HG03175 (cell line): ENCODE measurements at regions not wholly inside any gene's neighbourhood (a gene's known extent, or its start where the extent isn't known, plus 50 kb on each side); places are given as distances from the start of the nearest gene placed in this dataset.

ENCODE experiments used
- ATAC-seq: cut with Tn5 transposase; IDR thresholded peaks from one replicate; pipeline ENCODE4 v1.9.1; 2021; ENCODE audit warnings: mild to moderate bottlenecking, moderate library complexity; ENCODE audit not compliant: unreplicated experiment

DNA sequence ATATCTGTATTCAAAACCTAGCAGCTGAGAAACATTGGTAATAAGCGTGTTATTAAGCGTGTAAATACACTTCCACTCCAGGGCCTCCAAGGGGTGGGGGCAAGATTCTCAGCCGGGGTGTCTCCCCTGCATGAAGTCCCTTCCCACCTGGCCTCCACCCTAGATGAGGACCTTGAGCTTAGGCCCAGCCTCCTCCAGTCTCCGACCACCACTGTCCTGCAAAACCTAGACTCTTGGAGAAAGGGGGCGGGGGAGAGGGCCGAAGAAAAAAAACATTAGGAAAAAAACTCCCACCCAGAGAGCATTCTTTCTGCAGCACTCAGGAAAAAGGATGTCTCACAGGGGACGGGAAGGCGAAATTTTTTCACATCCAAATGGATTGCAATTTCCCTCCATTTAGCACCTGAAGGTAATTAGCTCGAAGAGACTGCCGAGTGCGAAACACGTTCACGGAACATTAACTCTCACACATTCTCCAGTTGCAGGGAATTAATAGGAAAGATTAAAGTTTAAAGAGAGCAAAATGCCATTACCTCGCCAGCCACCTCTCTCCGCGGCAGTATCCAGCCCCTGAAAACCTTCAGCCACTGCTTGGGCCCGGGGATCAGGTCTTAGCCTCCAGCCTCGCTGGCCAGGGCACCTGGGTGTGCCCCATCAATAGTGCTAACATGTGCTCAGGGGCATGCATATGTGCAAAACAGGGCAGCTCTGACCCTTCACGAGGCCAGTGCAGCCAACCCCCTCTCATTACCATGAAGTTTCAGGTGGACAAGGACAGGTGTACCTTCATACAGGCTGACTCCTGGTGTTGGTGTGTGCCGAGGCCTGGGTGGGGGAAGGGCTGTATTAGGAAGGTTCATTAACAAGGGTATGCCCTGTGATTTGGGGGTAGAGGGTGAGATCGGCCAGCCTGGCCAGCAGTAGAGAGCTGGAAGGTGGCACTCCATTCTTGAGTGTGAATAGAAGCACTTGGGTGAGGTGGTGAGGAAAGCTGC is 77.2 kb downstream of the HIF1AN start:
- ATAC-seq, result no peak

GRCh38 chr10:100613846-100614245 is 78.1 kb downstream of the HIF1AN start:
- ATAC-seq, result no peak

GRCh38 chr10:100614429-100615095 is 78.8 kb downstream of the HIF1AN start:
- no peak for ATAC-seq

GRCh38 chr10:100615241-100615640 is 79.5 kb downstream of the HIF1AN start:
- no peak for ATAC-seq

GRCh38 chr10:100615908-100616307 is 80.2 kb downstream of the HIF1AN start:
- ATAC-seq, result no peak

GRCh38 chr10:100618091-100618615 is 82.4 kb downstream of the HIF1AN start:
- no peak for ATAC-seq

GRCh38 chr10:100618632-100619255 is 83.0 kb downstream of the HIF1AN start:
- no peak for ATAC-seq

GRCh38 chr10:100620087-100620835 is 84.5 kb downstream of the HIF1AN start:
- ATAC-seq, result no peak

- no peak for ATAC-seq
These were observed 85.8 kb downstream of the HIF1AN start for GRCh38 chr10:100621360-100622205.

DNA sequence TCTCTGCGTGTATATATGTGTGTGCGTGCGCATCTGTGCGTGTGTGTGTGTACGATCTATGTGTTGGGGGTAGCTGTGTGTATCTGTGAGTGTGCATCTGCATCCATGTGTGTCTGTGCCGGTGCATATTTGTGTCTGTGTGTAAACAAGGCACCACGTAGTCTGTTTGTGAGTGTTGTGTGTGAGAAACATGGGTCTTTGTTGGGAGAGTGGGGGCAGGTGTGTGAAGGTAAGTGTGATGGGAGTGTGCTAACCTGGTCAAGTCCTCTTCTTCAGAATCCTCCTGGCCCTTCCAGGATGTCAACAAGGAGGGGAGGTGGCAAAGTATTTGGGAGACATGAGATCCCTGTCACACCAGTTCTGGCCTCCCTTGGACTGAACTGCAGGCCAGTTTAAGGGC is 87.2 kb downstream of the HIF1AN start:
- ATAC-seq, result no peak

GRCh38 chr10:100623521-100624230 is 87.9 kb downstream of the HIF1AN start:
- ATAC-seq, result no peak

- no peak for ATAC-seq
These were observed 88.6 kb downstream of the HIF1AN start for GRCh38 chr10:100624298-100624697.

- ATAC-seq, result no peak
These were observed 90.1 kb downstream of the HIF1AN start for GRCh38 chr10:100625816-100626215.

DNA sequence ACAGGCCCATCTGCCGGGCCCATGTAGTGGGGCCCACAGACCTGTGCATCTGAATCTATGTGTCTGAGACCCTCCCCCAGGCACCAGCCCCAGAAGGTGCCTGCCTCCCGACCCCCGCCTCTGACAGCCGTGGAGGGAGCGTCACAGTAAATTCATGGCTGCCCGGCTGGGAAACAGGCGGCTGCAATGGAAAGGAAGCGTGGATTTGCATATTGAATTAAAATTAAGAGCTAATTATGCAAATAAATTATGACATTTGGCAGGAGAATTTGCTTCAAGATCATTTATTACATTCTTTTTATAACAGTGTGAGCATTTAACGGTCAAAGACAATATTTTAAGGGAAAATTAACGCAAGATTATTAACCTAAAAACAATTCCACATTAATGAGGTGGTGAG is 92.3 kb downstream of the HIF1AN start:
- ATAC-seq, result no peak

GRCh38 chr10:100631192-100631591 is 95.4 kb downstream of the HIF1AN start:
- no peak for ATAC-seq

GRCh38 chr10:100632027-100632426 is 96.3 kb downstream of the HIF1AN start:
- no peak for ATAC-seq

GRCh38 chr10:100634034-100634433 is 98.3 kb downstream of the HIF1AN start:
- ATAC-seq, result no peak

GRCh38 chr10:100636848-100637553 is 101.3 kb downstream of the HIF1AN start:
- ATAC-seq, result no peak
